OCI-LY3 (cell line): ENCODE measurements at regions not wholly inside any gene's neighbourhood (a gene's known extent, or its start where the extent isn't known, plus 50 kb on each side); places are given as distances from the start of the nearest gene placed in this dataset.

Experiments used
- H2AFZ ChIP-seq: fragments of 200-600, 300-600 bp; shearing (Covaris generic); 2 replicates; pipeline ENCODE4 v1.6.0; 2014; ENCODE audit warnings: antibody characterized with exemption, low read depth, low read length
- H3K27ac ChIP-seq: fragments of 200-600, 300-600 bp; sonication (generic); 2 replicates; pipeline ENCODE4 v1.5.1; 2014; ENCODE audit warnings: mild to moderate bottlenecking, low read length, moderate library complexity, mixed read lengths
- H3K27me3 ChIP-seq: fragments of 200-600, 300-600 bp; sonication (generic); 2 replicates; pipeline ENCODE4 v1.6.1; 2014; ENCODE audit warnings: low read depth, low read length, mixed read lengths
- H3K36me3 ChIP-seq: fragments of 200-600, 300-600 bp; sonication (generic); replicated peaks from 2 replicates; pipeline ENCODE3; 2014; ENCODE audit warnings: low read depth, low read length, mixed read lengths
- H3K4me1 ChIP-seq: fragments of 300-600, 200-600 bp; sonication (generic); 2 replicates; pipeline ENCODE4 v1.6.1; 2014; ENCODE audit warnings: low read length, mixed read lengths
- H3K4me2 ChIP-seq: fragments of 200-600, 300-600 bp; sonication (generic); 2 replicates; pipeline ENCODE4 v1.6.1; 2014; ENCODE audit warnings: low read length, mixed read lengths
- H3K4me3 ChIP-seq: fragments of 300-600, 200-600 bp; sonication (generic); 2 replicates; pipeline ENCODE4 v1.5.1; 2014; ENCODE audit warnings: antibody characterized with exemption, mild to moderate bottlenecking, low read length, moderate library complexity
- H3K79me2 ChIP-seq: fragments of 300-600, 200-600 bp; shearing (Covaris generic); 2 replicates; pipeline ENCODE4 v1.6.1; 2014; ENCODE audit warnings: mild to moderate bottlenecking, low read length, mixed read lengths
- H3K9ac ChIP-seq: fragments of 300-600, 200-600 bp; shearing (Covaris generic); 2 replicates; pipeline ENCODE4 v1.6.0; 2014; ENCODE audit warnings: mild to moderate bottlenecking, low read length, moderate library complexity
- H3K9me3 ChIP-seq: fragments of 200-600, 300-600 bp; shearing (Covaris generic); 2 replicates; pipeline ENCODE4 v1.6.1; 2014; ENCODE audit warnings: low read length, mixed read lengths; ENCODE audit not compliant: insufficient read depth
- H4K20me1 ChIP-seq: fragments of 200-600, 300-600 bp; sonication (generic); 2 replicates; pipeline ENCODE4 v1.6.1; 2016; ENCODE audit warnings: low read length, mixed read lengths; ENCODE audit not compliant: insufficient read depth
- CTCF ChIP-seq: fragments of 200-600, 300-600 bp; sonication (generic); IDR thresholded peaks from 2 replicates; pipeline ENCODE4 v1.5.1; 2014; ENCODE audit warnings: antibody characterized with exemption, low read length, low read depth
- EZH2phosphoT487 ChIP-seq: fragments of 200-600 bp; shearing (Covaris generic); IDR thresholded peaks from 2 replicates; pipeline ENCODE4 v1.6.1; 2018; ENCODE audit warnings: antibody characterized with exemption, mixed run types, low read depth

GRCh38 chr6:73923905-73924485 is 228.0 kb downstream of the CD109 start:
- Histone ChIP-seq H3K36me3 (no peaks in the 10 kb centered on the region), H2AFZ (no peak overlapping the region), H3K4me2 (no peak overlapping the region), H3K4me3 (no peak overlapping the region), H3K4me1 (no peaks in the 10 kb centered on the region), H3K27ac (no peak overlapping the region), H3K79me2 (no peaks in the 10 kb centered on the region), H4K20me1 (no peaks in the 10 kb centered on the region), H3K27me3 (no peaks in the 10 kb centered on the region), H3K9me3 (no peaks in the 10 kb centered on the region), H3K9ac (no peak overlapping the region)
- TF ChIP-seq EZH2phosphoT487 (no peak), CTCF (no peak)

DNA sequence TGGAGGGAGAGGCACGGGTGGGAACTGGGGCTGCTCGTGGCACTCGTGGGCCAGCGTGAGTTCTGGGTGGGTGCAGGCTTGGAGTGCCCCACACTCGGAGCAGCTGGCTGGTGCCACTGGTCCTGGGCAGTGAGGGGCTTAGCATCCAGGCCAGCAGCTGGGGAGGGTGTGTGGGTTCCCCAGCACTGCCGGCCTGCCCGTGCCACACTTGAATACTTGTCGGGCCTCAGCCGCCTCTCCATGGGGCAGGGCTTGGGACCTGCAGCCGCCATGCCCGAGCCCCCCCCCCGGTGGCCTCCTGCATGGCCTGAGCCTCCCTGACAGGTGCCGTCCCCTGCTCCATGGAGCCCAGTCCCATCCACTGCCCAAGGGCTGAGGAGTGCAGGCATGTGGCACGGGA is 207.2 kb downstream of the CD109 start:
- Histone ChIP-seq H3K4me2 (no peak overlapping the region), H4K20me1 (no peaks in the 10 kb centered on the region), H3K79me2 (no peaks in the 10 kb centered on the region), H3K9me3 (peaks cover 5% of the 10 kb centered on the region; the same call in 1 of the 2 replicates), H3K27ac (no peak overlapping the region), H3K27me3 (no peaks in the 10 kb centered on the region), H3K36me3 (no peaks in the 10 kb centered on the region), H3K4me3 (no peak overlapping the region), H2AFZ (no peak overlapping the region), H3K9ac (no peak overlapping the region), H3K4me1 (no peaks in the 10 kb centered on the region)
- TF ChIP-seq CTCF (no peak), EZH2phosphoT487 (no peak)

DNA sequence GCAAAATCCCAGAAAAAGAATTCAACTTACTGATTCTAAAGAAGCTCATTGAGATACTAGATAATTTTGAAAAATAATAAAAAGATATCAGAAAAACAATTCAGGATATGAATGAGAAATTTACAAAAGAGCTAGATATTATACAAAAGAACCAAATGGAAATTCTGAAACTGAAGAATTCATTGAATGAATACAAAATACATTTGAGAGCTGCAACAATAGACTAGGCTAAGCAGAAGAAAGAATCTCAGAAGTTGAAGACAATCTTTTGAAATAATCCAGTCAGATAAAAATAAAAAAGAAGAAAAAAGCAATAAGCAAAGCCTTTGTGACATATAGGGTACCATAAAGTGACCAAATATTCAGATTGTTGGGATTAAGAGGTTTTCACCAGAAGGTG is 206.0 kb downstream of the CD109 start:
- no peak for TF ChIP-seq EZH2phosphoT487
- no peak for TF ChIP-seq CTCF
- no peak overlapping the region for H3K9ac ChIP-seq
- no peaks in the 10 kb centered on the region for H3K27me3 ChIP-seq
- no peak overlapping the region for H3K27ac ChIP-seq
- no peak overlapping the region for H3K4me2 ChIP-seq
- H4K20me1 ChIP-seq: no peaks in the 10 kb centered on the region
- H2AFZ ChIP-seq: no peak overlapping the region
- no peak overlapping the region for H3K4me3 ChIP-seq
- H3K36me3 ChIP-seq: no peaks in the 10 kb centered on the region
- no peaks in the 10 kb centered on the region for H3K4me1 ChIP-seq
- peaks cover 5% of the 10 kb centered on the region; the same call in 1 of the 2 replicates for H3K9me3 ChIP-seq
- H3K79me2 ChIP-seq: no peaks in the 10 kb centered on the region

DNA sequence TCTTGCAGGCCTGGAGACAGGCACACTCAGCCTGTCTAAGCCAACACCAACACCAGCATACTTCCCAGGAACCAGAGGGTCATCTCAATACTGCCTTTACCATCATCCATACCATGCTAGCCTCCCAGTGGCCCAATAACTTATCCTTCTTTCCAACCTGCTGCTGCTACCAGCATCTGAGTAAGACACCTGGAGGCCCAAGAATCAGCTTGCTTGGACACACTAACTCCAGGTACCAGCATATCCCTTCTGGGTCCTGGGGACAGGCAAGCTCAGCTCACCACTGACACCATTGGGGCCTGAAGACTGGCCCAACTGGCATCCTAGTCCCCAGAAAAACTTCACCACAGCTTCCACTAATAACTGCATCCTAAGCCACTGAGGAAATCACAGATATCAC is 205.3 kb downstream of the CD109 start:
- Histone ChIP-seq H3K27me3 (no peaks in the 10 kb centered on the region), H3K4me3 (no peak overlapping the region), H3K79me2 (no peaks in the 10 kb centered on the region), H3K4me2 (no peak overlapping the region), H3K9me3 (peaks cover 5% of the 10 kb centered on the region; the same call in 1 of the 2 replicates), H3K4me1 (no peaks in the 10 kb centered on the region), H3K9ac (no peak overlapping the region), H3K27ac (no peak overlapping the region), H2AFZ (no peak overlapping the region), H3K36me3 (no peaks in the 10 kb centered on the region), H4K20me1 (no peaks in the 10 kb centered on the region)
- TF ChIP-seq EZH2phosphoT487 (no peak), CTCF (no peak)
